Activated CD8-positive, alpha-beta memory T cell treated with anti-CD3 and anti-CD28 coated beads, Interleukin-2, amount 50 U/mL, for 24 hours (primary cell): ENCODE measurements at regions not wholly inside any gene's neighbourhood (a gene's known extent, or its start where the extent isn't known, plus 50 kb on each side); places are given as distances from the start of the nearest gene placed in this dataset.

Experiments used
- DNase-seq: peaks from one replicate; pipeline ENCODE4 v3.0.0-alpha.2; 2020; ENCODE audit errors: extremely low read depth

DNA sequence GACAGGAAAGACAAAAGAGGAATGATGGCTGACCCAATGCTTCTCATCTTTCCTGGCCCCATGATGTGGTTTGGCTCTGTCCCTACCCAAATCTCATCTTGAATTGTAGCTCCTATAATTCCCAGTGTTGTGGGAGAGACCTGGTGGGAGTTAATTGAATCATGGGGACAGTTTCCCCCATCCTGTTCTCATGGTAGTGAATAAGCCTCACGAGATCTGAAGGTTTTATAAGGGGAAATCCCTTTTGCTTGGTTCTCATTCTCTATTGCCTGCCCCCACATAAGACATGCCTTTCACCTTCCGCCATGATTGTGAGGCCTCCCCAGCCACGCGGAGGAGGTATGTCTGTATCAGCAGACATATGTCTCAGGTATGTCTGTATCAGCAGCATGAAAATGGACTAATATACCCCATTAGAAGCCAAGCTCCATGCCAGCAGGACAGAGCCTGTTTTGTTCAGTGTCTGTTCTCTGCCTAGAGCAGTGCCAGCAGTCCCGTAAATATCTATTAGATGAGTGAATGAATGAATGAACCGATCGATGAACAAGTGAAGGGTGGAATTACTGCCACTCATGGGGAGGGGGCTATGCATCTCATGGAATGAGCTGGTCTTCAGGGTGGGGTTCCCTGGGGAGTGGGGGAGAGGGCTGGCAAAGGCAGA is 304.4 kb downstream of the SOX9 start:
- DNase-seq: no peak

GRCh38 chr17:72425794-72426168 is 305.0 kb downstream of the SOX9 start:
- DNase-seq: no peak

GRCh38 chr17:72426321-72426720 is 305.5 kb downstream of the SOX9 start:
- no peak for DNase-seq

- DNase-seq: no peak
Observed at GRCh38 chr17:72426948-72427760, 306.3 kb downstream of the SOX9 start.

DNA sequence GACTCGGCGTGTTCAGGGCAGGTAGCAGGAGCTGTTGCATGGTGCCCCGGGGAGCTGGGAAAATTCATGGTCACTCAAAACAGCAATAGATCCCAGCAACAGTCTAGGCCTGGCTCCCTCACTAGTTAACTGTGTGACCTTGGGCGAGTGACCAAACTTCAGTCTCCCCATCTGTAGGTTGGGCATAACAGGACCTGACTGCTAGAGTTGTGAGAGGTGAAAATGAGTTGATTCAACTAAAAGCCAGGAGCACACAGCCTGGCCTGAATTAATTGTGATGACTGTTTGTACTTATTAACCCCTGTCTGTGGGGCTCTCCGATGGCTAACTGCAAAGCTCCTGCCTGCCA is 306.9 kb downstream of the SOX9 start:
- no peak for DNase-seq

DNA sequence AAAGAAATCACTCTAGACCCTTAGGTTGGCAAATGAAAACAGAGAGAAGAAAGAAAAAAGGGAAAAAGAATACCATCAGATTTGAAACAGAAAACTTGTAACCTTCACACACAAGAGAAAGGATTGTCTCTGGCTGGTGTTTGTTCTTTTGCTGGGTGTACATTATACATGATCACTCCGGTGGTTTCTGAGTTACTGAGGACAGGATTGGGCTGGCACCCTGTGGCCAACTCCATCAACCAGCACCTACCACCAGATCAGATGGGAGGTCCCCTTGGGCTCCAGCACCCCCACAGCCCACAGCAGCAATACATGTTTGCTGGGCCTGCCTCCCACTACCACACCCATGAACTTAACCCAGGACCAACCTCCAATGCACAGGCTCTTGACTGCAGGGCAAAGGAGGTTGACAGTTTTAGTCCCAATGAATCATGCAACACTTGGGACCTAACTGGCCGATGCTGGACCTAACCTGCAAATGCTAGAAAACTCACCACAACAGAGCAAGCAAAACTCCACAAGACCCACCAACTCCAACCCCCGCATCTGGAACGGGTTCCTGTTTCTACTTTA is 308.3 kb downstream of the SOX9 start:
- no peak for DNase-seq

DNA sequence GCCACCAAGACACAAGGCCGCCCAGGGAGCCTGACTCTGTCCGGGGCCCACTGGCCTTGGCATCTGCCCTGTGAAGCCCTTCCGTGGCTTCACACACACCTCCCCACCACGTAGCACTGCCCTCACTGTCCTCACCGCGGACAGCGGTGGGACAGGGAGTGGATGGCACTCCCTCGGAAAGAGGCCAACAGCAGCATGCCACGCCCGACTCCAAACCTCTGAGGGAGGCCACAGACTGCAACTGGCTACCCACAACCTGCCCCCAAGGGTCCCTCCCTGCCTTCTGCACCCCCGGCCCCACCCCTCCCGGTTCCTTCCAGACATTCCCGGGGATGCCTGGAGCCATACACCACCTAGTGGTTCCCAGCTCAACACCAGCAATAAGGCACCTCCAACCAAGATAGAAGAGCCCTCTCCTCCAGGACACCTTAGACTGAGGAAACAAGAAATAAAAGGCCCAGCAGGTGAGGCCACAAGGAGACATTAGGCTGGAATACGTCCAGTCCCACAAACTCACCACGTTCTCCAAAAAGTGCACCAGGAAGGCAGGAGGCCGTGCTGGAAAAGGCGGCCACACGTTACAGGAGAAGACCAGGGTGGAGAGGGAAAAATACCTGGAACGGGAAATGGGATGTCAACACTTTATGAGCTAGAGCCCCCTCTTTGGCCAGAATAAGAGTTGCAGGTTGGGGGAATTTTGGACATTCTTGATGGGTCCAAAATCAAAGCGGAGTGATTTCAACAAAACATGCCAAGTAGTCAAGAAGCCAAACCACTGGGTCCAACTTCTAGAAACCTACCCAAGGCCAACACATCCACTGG is 310.0 kb downstream of the SOX9 start:
- no peak for DNase-seq

GRCh38 chr17:72432143-72432621 is 311.4 kb downstream of the SOX9 start:
- no peak for DNase-seq

DNA sequence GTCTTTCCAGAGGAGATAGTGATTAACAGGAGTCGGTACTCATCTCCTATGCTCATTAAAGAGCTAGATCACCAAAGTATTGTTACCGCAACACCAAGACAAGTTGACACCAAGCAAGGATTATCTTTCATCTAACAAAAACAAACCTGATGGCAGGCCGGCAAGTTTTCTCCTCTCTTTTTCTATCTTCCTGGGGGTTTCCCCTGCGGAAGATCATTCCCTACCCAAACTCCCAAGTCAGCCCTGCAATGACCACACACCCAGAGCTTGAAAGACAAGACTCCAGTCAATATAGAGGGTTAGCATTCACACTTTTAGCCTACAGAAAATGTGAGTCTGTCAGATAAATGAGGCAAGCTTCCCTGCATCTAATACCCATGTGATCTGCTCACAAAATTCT is 312.1 kb downstream of the SOX9 start:
- DNase-seq: no peak

- no peak for DNase-seq
Observed at GRCh38 chr17:72433797-72434196, 313.0 kb downstream of the SOX9 start.

DNA sequence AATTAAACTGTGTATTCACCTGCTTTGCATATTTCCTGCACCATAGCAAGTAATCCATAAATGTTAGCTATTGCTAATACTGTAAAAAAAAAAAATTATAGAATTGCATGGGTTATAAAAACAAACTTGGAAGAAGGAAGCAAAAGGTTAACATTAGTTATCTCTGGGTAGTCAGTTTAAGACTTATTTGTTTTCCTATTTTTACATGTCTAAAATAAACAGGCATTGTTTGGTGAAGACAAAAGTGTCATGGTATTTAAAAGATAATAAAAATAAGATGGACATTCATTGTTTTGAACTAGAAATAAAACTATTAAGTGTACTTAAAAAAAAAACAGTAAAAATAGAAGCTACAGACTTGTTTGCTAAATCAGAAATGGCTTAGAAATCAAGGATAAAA is 313.8 kb downstream of the SOX9 start:
- no peak for DNase-seq

DNA sequence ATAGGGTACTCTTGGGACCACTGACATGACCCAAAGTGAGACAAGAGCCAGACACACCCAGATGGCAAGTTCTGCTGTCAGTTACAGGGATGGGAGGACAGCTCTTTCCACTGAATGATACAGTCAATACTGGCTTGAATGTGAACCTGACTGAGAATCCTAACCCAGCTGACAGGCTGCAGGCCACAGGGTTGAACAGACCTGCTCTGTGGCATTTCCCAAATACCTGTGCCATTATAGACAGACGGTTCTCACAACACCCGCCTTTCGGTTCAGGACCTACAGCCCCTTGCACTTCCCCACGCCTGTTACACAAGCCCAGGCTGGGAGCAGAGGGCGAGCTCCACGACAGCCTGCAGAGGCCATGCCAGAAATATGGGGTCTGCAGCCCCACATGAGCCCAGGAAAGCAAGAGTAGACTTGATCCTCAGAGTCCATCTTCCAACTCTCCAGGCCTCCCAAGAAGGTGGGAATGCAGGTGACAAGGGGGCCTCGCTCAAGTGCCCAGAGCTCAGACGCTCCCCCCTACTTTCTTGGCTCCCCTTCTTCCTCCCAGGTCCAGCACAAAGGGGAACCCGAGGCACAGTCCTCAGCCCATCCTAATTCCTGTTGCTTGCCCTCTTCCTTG is 314.3 kb downstream of the SOX9 start:
- no peak for DNase-seq

DNA sequence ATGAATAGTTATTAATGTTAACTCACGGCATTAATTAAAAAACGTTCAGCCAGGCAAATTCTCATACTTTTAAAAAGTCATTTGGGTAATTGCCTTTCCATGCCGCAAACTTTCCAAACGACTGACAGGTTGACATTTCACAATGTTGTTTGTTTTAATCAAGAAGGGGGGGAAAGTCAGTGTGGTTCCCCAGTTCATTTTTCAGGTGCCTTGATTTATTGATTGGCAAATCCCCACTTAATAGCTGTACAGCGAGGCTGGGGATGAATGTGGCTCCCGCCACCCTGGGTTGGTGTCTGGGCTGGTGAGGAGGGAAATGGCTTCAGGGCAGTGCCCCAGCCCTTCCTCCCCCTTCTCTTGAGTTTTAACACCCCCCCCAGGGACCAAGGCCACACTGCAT is 318.0 kb downstream of the SOX9 start:
- no peak for DNase-seq

GRCh38 chr17:72439893-72440502 is 319.2 kb downstream of the SOX9 start:
- DNase-seq: no peak

DNA sequence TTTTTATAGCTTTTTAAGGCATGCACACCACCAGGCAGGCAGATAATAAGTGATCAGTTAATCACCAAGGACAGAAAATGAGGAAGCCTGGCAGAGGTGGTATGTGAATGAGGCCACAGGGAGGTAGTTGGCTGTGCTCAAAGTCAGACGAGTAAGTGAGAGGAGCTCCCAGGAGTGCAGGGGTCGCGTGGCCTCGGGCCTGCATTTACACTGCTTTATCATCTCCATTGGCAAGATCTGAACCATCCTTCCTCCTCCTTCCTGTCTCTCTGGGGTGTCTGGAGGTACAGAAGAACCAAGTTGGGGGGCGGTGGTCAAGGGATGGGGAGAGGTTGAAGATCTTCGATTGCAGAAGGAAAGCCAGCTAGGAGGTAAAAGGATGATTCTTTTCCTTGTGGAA is 320.1 kb downstream of the SOX9 start:
- DNase-seq: no peak

GRCh38 chr17:72441909-72442308 is 321.1 kb downstream of the SOX9 start:
- no peak for DNase-seq

DNA sequence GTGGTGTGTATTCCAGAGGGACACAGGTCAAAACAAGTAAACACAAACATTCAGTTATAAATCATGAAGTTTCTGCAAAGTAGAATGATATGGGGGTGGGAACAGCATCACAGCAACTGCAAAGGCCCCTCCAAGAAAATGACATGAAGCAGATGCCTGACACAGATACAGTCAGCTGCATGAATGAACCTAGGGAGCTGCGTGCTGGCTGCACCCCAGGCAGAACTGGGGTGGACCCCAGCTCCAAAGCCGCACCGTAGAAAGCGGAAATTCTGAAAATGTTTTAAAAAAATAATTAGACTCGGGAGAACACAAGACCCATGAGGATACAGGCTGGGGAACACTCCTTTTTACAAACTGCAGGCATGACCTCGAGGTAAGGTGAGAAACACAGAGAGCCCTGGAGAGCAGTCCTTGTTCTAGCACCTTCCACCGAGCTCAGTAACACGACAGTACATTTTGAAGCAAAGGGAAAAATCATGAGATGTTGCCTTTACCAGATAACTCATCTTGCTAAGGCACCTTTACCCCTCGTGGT is 323.8 kb downstream of the SOX9 start:
- no peak for DNase-seq

- DNase-seq: no peak
Observed at GRCh38 chr17:72445055-72445991, 324.5 kb downstream of the SOX9 start.

GRCh38 chr17:72446118-72446517 is 325.3 kb downstream of the SOX9 start:
- no peak for DNase-seq
